ENCODE measurements at regions not wholly inside any gene's neighbourhood (a gene's known extent, or its start where the extent isn't known, plus 50 kb on each side); places are given as distances from the start of the nearest gene placed in this dataset.

- DNase-seq (no peak), ATAC-seq (no peak)
- intact Hi-C loops (cut with DNase I, micrococcal nuclease) = loop anchor here in 1 of 2 donors (10.0 kb wide), 1 partner anchor 352 kb away; no protein-coding TSS in a partner anchor
Observed at GRCh38 chr1:87686671-87687070, 358.0 kb downstream of the LMO4 start.

GRCh38 chr1:87688136-87688535 is 359.5 kb downstream of the LMO4 start:
- intact Hi-C loops (cut with DNase I, micrococcal nuclease) = loop anchor here in 1 of 2 donors (10.0 kb wide), 1 partner anchor 353 kb away; no protein-coding TSS in a partner anchor
- DNase-seq (no peak), ATAC-seq (peak; percentile 44)

- DNase-seq (no peak), ATAC-seq (peak; percentile 57)
- intact Hi-C loops (cut with DNase I, micrococcal nuclease) = loop anchor here in 1 of 2 donors (10.0 kb wide), 1 partner anchor 355 kb away; no protein-coding TSS in a partner anchor
Observed at GRCh38 chr1:87689487-87689886, 360.8 kb downstream of the LMO4 start.

GRCh38 chr1:87696483-87696882 is 367.8 kb downstream of the LMO4 start:
- DNase-seq (no peak), ATAC-seq (no peak)
- intact Hi-C loops (cut with DNase I, micrococcal nuclease) = no loop called here

DNA sequence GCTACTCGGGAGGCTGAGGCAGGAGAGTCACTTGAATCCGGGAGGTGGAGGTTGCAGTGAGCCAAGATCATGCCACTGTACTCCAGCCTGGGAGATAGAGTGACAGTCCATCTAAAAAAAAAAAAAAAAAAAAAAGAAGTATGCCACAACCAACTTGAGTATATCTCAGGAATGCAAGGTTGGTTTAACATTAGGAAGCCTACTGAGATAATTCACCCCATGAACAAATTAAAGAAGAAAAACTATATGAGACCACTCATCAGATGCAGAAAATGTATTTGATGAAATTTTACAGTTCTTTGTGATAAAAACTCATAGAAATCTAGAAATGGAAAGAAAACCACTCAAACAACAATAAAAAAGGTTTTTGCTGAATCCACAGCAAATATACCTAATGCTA is 373.8 kb downstream of the LMO4 start:
- intact Hi-C loops (cut with DNase I, micrococcal nuclease) = no loop called here
- DNase-seq (no peak), ATAC-seq (no peak)

- peak; percentile 67 for ATAC-seq
- intact Hi-C loops (cut with DNase I, micrococcal nuclease) = no loop called here
- no peak for DNase-seq
Observed at GRCh38 chr1:87705233-87705632, 376.6 kb downstream of the LMO4 start.

- intact Hi-C loops (cut with DNase I, micrococcal nuclease) = no loop called here
- no peak for ATAC-seq
- no peak for DNase-seq
Observed at GRCh38 chr1:87706203-87706602, 377.5 kb downstream of the LMO4 start.

- intact Hi-C loops (cut with DNase I, micrococcal nuclease) = no loop called here
- DNase-seq (no peak), ATAC-seq (peak; percentile 84)
Observed at GRCh38 chr1:87706779-87707228, 378.1 kb downstream of the LMO4 start.

DNA sequence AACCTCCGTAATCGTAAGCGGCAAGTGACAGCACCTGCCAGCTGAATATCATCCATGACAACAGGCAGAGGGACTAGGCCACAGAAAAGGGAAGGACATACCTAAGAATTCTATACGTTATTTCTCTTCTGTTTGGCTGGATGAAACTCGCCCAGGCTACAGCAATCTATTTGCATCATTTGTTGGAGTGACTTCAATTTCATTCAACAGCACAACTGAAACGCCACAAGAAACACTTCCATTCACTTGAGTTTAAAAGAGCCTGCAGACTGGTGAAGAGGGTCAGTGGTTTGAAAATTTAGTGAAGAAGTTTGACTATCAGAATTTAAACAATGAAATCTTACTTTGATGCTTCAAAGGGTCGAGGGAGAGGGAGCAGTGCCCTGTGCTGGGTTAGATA is 378.7 kb downstream of the LMO4 start:
- DNase-seq (no peak), ATAC-seq (no peak)
- intact Hi-C loops (cut with DNase I, micrococcal nuclease) = no loop called here

- intact Hi-C loops (cut with DNase I, micrococcal nuclease) = no loop called here
- ATAC-seq (peak; percentile 87), DNase-seq (no peak)
Observed at GRCh38 chr1:87712261-87713010, 383.8 kb downstream of the LMO4 start.

- intact Hi-C loops (cut with DNase I, micrococcal nuclease) = no loop called here
- ATAC-seq (no peak), DNase-seq (no peak)
Observed at GRCh38 chr1:87714278-87714677, 385.6 kb downstream of the LMO4 start.

DNA sequence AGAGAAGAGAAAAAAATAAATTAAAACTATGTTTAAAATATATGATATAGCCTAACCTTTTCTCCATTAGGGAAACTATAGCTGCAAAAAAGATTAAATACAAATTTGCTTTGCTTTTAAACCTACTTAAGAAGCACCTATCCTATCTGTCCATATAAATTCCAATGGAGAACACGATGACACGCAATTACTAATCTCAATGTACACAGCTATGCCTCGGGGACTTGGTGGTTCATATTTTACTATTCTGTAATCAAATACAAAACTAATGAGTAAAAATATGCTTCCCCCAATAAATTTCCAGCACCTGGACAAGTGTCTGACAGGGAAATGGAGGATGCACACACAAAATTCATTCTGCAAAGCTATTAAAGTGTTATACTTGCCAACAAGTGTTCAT is 386.4 kb downstream of the LMO4 start:
- ATAC-seq (no peak), DNase-seq (no peak)
- intact Hi-C loops (cut with DNase I, micrococcal nuclease) = no loop called here

DNA sequence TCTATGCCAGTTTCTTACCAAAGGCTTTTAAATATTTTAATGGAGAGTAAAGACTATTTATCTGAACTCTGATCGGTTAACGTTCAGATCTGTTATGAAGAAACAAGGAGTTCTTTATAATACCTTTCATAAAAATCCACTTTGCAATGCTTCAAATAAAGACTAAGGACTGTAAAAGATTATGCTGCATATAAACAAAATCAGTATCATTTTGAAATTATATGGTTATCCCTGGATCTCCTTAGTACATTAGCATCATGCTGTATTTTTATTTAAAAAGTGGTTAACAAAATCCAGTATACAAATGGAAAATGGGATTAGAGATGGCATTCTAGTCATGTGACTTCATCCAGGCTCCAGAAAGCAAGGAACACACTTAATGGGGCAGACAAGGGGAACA is 386.8 kb downstream of the LMO4 start:
- ATAC-seq (no peak), DNase-seq (no peak)
- intact Hi-C loops (cut with DNase I, micrococcal nuclease) = no loop called here

DNA sequence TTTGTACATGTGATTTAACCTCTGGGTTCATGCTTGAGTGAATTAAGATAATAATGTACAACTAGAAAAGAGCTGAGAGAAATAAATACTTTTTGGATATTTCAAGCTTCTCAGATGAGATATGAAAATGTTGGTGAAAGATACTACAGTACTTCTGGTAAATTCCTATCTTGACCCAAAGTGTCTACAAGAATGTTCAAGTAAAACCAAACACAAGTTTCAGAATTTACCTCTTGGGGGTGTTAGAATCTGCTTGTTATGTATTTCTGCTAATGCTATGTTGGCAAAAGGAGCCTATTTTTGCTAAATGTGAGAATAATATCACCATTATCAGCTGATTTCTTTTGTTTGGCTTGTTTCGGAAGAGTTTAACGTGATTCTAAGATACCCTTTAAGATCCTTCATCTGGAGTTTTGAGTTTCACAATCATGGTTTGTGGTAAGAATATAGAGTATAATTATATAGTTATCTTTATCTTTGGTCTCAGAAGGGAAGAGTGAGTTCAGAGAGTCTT is 388.5 kb downstream of the LMO4 start:
- DNase-seq (no peak), ATAC-seq (no peak)
- intact Hi-C loops (cut with DNase I, micrococcal nuclease) = no loop called here

DNA sequence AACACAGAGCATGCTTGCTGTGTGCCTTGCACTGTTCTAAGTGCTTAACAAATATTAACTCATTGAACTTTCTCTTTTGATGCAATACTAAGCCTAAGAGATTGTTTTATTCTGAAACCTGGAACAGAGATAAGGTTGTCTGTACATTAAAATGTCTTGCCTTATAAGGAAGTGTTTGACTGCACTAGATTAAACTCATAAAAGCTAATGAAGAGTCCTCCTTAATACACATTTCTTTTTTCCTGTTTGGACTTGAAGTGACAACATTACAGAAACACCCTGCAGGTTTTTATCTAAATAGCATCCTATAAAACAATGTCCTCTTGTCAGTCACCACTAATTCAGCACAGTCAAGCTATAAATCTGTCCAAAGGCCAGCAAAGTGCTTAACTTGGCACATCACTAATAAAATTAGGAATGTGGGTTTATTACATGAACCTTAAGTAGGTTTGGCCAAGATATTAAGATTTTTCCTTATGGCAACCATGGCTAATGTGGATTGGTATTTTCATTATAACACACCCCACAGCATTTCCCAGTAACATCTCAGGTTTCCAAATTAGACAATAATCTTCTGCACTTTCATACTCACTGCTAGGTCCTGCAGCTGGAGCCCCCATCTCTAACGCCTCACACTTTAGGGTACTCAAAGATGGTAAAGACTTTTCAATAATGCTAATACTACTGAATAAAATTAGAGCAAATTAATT is 389.7 kb downstream of the LMO4 start:
- no peak for DNase-seq
- peak; percentile 96 for ATAC-seq
- intact Hi-C loops (cut with DNase I, micrococcal nuclease) = no loop called here

DNA sequence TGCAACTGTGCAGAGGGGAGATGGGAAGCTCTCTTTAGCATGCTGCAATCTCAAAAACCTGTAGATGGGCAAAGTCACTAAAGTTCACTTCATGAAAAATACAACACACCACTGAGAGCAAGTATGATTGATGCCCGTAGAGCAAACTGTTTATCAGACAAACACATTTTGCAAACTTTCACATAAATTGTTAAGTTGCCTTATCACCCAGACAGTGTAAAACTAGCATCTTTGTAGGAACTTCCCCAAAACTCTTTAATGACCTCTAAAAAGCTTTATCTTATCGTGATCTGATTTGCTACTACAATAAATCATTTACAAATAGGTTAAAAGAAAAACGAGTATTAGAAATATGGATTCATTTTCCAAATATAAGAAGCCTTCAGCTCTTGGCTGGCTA is 391.0 kb downstream of the LMO4 start:
- intact Hi-C loops (cut with DNase I, micrococcal nuclease) = no loop called here

GRCh38 chr1:87720561-87720960 is 391.9 kb downstream of the LMO4 start:
- no peak for DNase-seq
- intact Hi-C loops (cut with DNase I, micrococcal nuclease) = no loop called here
- ATAC-seq = no peak

More for the DNA sequence above, 391.0 kb downstream of the LMO4 start:
- ATAC-seq = no peak
- no peak for DNase-seq

DNA sequence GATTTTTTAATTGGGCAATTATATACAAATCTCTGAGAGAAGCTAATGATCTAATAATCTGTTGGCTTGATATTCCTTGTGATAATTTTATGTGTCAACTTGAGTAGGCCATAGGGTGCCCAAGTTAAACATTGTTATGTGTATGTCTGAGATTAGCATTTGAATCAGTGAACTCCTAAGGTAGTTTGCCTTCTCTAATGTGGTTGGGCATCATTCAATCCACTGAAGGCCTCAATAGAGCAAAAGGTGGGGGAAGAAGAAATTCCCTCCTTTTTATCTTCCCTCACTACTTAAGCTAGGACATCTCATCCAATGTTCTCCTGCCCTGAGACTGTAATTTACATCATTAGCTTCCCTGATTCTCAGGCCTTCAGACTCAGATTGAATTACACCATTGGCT is 394.5 kb downstream of the LMO4 start:
- ATAC-seq (no peak), DNase-seq (no peak)
- intact Hi-C loops (cut with DNase I, micrococcal nuclease) = no loop called here

DNA sequence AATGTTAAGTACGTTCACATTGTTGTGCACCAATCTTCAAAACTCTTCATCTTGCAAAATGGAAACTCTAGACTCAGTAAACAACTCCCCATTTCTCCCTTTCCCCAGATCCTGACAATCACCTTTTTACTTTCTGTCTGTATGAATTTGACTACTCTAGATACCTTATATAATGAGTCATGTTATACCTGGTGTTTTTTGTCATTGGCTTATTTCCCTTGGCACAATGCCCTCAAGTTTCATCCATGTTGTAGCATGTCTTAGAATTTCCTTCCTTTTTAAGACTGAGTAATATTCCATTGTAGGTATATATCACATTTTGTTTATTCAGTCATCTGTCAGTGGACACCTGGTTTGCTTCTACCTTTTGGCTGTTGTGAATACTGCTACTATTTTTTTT is 399.5 kb downstream of the LMO4 start:
- no peak for ATAC-seq
- DNase-seq = no peak
- intact Hi-C loops (cut with DNase I, micrococcal nuclease) = no loop called here
